Endothelial cell of umbilical vein (primary cell): ENCODE measurements at regions not wholly inside any gene's neighbourhood (a gene's known extent, or its start where the extent isn't known, plus 50 kb on each side); places are given as distances from the start of the nearest gene placed in this dataset.

Experiments used
- BruUV-seq: library from RNA; stranded (reverse); fragments of 400-500 nt; replicated peaks from 2 replicates; lab custom pipeline; 2021; lab: Mats Ljungman, UMichigan
- CTCF ChIA-PET: fragments of 300-600, 350-600 bp; sonication (Branson Sonifier 250); formaldehyde crosslinking; loops from one replicate; lab custom pipeline; 2021; ENCODE audit warnings: antibody characterized with exemption, inconsistent platforms; lab: Charles Lee
- POLR2A ChIA-PET: fragments of 300-600, 350-600 bp; sonication (Branson Sonifier 250); formaldehyde crosslinking; loops from one replicate; lab custom pipeline; 2021; ENCODE audit warnings: antibody characterized with exemption, inconsistent platforms; lab: Charles Lee
- DNase-seq: peaks from one replicate; pipeline ENCODE4 v3.0.0-alpha.2; 2011; ENCODE audit warnings: low read depth, low spot score
- FAIRE-seq: peaks from 2 replicates; lab custom pipeline; 2011; peaks lifted over from hg19 to GRCh38; lab: Jason Lieb, UNC
- H2AFZ ChIP-seq: 2 replicates; pipeline ENCODE4 v1.6.0; 2012; ENCODE audit warnings: low read depth, low read length, control low read depth, inconsistent platforms
- H3K27ac ChIP-seq: 2 replicates; pipeline ENCODE4 v1.5.1; 2011; ENCODE audit warnings: low read depth, mild to moderate bottlenecking, control low read depth, low read length, moderate library complexity; ENCODE audit not compliant: insufficient read depth
- H3K27me3 ChIP-seq, 2 experiments: 2 replicates each; pipeline versions ENCODE4 v1.6.0 to v1.6.1; 2011; ENCODE audit warnings: low read length in 2 of 2, mixed read lengths in 1 of 2; ENCODE audit not compliant: control insufficient read depth in 2 of 2, insufficient read depth in 2 of 2
- H3K36me3 ChIP-seq, 2 experiments: 2 replicates in 1 of 2; 3 replicates in 1 of 2; pipeline ENCODE4 v1.5.1; 2011; ENCODE audit warnings: low read length in 2 of 2, mild to moderate bottlenecking in 1 of 2, moderate library complexity in 1 of 2; ENCODE audit not compliant: control insufficient read depth in 2 of 2, insufficient read depth in 2 of 2; ENCODE audit errors: extremely low read depth in 1 of 2
- H3K4me1 ChIP-seq: 3 replicates; pipeline ENCODE4 v1.5.1; 2011; ENCODE audit warnings: mild to moderate bottlenecking, low read length; ENCODE audit not compliant: control insufficient read depth, insufficient read depth; ENCODE audit errors: extremely low read depth
- H3K4me2 ChIP-seq: 2 replicates; pipeline ENCODE4 v1.6.1; 2011; ENCODE audit warnings: low read length, control low read depth, mixed read lengths; ENCODE audit not compliant: insufficient read depth
- H3K4me3 ChIP-seq, 3 experiments: fragments of 200-600 bp in 1 of 3; sonication (generic), shearing (Covaris generic) in 1 of 3; replicated peaks in 1 of 3; 2 replicates each; pipeline ENCODE4 v1.5.1; 2011 to 2016; ENCODE audit warnings: control low read depth in 3 of 3, low read length in 3 of 3, mild to moderate bottlenecking in 2 of 3, inconsistent platforms in 1 of 3, low read depth in 1 of 3, moderate library complexity in 1 of 3; ENCODE audit not compliant: insufficient read depth in 1 of 3
- H3K79me2 ChIP-seq: 2 replicates; pipeline ENCODE4 v1.6.0; 2012; ENCODE audit warnings: low read length, inconsistent platforms; ENCODE audit not compliant: control insufficient read depth, insufficient read depth
- H3K9ac ChIP-seq: replicated peaks from 2 replicates; pipeline ENCODE3; 2011; ENCODE audit warnings: low read length, control low read depth; ENCODE audit not compliant: insufficient read depth; ENCODE audit errors: extremely low read depth
- H3K9me1 ChIP-seq: replicated peaks from 3 replicates; pipeline ENCODE4 v1.6.0; 2011; ENCODE audit warnings: mild to moderate bottlenecking, low read length; ENCODE audit not compliant: control insufficient read depth, insufficient read depth; ENCODE audit errors: extremely low read depth
- H3K9me3 ChIP-seq: replicated peaks from 2 replicates; pipeline ENCODE4 v1.5.1; 2012; ENCODE audit warnings: low read length, inconsistent platforms; ENCODE audit not compliant: control insufficient read depth, insufficient read depth
- H4K20me1 ChIP-seq: replicated peaks from 2 replicates; pipeline ENCODE3; 2011; ENCODE audit warnings: mild to moderate bottlenecking, low read length; ENCODE audit not compliant: control insufficient read depth, insufficient read depth; ENCODE audit errors: extremely low read depth
- CTCF ChIP-seq, 2 donors: IDR thresholded peaks; 1 replicate in 1 of 2; 2 replicates in 1 of 2; pipeline ENCODE4 v1.5.1; 2011; ENCODE audit warnings: low read length in 2 of 2, mild to moderate bottlenecking in 2 of 2, moderate library complexity in 2 of 2, control low read depth in 1 of 2, inconsistent platforms in 1 of 2, low read depth in 1 of 2; ENCODE audit not compliant: insufficient read depth in 1 of 2; ENCODE audit errors: extremely low read depth in 1 of 2
- EZH2 ChIP-seq: IDR thresholded peaks from 2 replicates; pipeline ENCODE4 v1.6.1; 2012; ENCODE audit warnings: borderline replicate concordance, low read depth, mild to moderate bottlenecking, moderate library complexity, low read length, inconsistent platforms; ENCODE audit not compliant: severe bottlenecking
- FOS ChIP-seq: IDR thresholded peaks from 2 replicates; pipeline ENCODE4 v1.6.1; 2011; ENCODE audit warnings: mild to moderate bottlenecking, low read length, moderate library complexity, borderline replicate concordance; ENCODE audit not compliant: insufficient read depth
- GATA2 ChIP-seq: IDR thresholded peaks from 2 replicates; pipeline ENCODE4 v1.7.0; 2011; ENCODE audit warnings: low read depth, mild to moderate bottlenecking, moderate library complexity, mixed read lengths, low read length; ENCODE audit not compliant: insufficient read length, insufficient read depth
- JUN ChIP-seq: IDR thresholded peaks from 2 replicates; pipeline ENCODE4 v1.6.1; 2011; ENCODE audit warnings: borderline replicate concordance, low read depth; ENCODE audit not compliant: insufficient read length, insufficient read depth
- POLR2A ChIP-seq: IDR thresholded peaks from 2 replicates; pipeline ENCODE4 v1.6.1; 2012; ENCODE audit warnings: low read depth, mild to moderate bottlenecking, control low read depth, low read length
- POLR2AphosphoS5 ChIP-seq: IDR thresholded peaks from 2 replicates; pipeline ENCODE4 v1.6.1; 2012; ENCODE audit warnings: low read depth, mild to moderate bottlenecking, control low read depth, low read length, moderate library complexity; ENCODE audit not compliant: insufficient read depth
- dilution Hi-C: fragments of 300-500 bp; cut with MboI; formaldehyde crosslinking; loops from one replicate; pipeline ENCODE4 v1.15.0; 2019; ENCODE audit warnings: low sequenced_read_pairs; ENCODE audit not compliant: extremely low pct_ligation_motif_present
- intact Hi-C: fragments of 100-400 bp; cut with micrococcal nuclease; formaldehyde crosslinking; loops from one replicate; pipeline ENCODE4 v1.10.0; 2022
- TF ChIP-seq, protein P1 (sequence below): IDR thresholded peaks from 2 replicates; pipeline ENCODE4 v1.6.1; 2011; ENCODE audit not compliant: insufficient read depth, insufficient read length

- DNase-seq (peak; percentile 1), FAIRE-seq (no peak)
- H3K27me3 ChIP-seq: no peaks in the 10 kb centered on the region
- no peak overlapping the region for H3K4me2 ChIP-seq
- no peaks in the 10 kb centered on the region for H4K20me1 ChIP-seq
- H2AFZ ChIP-seq: no peak overlapping the region
- ChIA-PET CTCF (no interaction called here), POLR2A (no interaction called here)
- no peaks in the 10 kb centered on the region for H3K4me1 ChIP-seq
- no peaks in the 10 kb centered on the region for H3K9me1 ChIP-seq
- no peak overlapping the region for H3K9ac ChIP-seq
- H3K4me3 ChIP-seq: no peak overlapping the region
- H3K9me3 ChIP-seq: no peaks in the 10 kb centered on the region
- TF ChIP-seq EZH2 (no peak), JUN (no peak), GATA2 (no peak), CTCF (IDR thresholded peaks at IDR 0.05; ENCODE audit: extremely low read depth in 1 of 2, insufficient read depth in 1 of 2, low read depth in 1 of 2, low read length in 2 of 2) (no peak), POLR2A (no peak), FOS (peak; percentile 56), POLR2AphosphoS5 (no peak)
- TF ChIP-seq, protein P1, sequence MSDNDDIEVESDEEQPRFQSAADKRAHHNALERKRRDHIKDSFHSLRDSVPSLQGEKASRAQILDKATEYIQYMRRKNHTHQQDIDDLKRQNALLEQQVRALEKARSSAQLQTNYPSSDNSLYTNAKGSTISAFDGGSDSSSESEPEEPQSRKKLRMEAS: no peak
- dilution Hi-C loops: no loop called here
- H3K79me2 ChIP-seq: no peaks in the 10 kb centered on the region
- intact Hi-C loops: no loop called here
- BruUV-seq: no TSS peak
- no peaks in the 10 kb centered on the region for H3K36me3 ChIP-seq
- peak overlapping the region; percentile 7 for H3K27ac ChIP-seq
Measured at GRCh38 chr3:18237251-18238005, 187.7 kb downstream of the SATB1 start.
